SU-DHL-6 (cell line): ENCODE measurements at regions not wholly inside any gene's neighbourhood (a gene's known extent, or its start where the extent isn't known, plus 50 kb on each side); places are given as distances from the start of the nearest gene placed in this dataset.

Source experiments
- H2AFZ ChIP-seq: fragments of 200-600 bp; sonication (generic); 2 replicates; pipeline ENCODE4 v1.6.1; 2014; ENCODE audit warnings: low read depth, mild to moderate bottlenecking, moderate library complexity, mixed read lengths, antibody characterized with exemption, low read length; ENCODE audit not compliant: severe bottlenecking
- H3F3A ChIP-seq: fragments of 200-600 bp; shearing (Covaris generic); 2 replicates; pipeline ENCODE4 v1.6.0; 2016; ENCODE audit warnings: antibody characterized with exemption, mild to moderate bottlenecking; ENCODE audit not compliant: insufficient read depth
- H3K27ac ChIP-seq: fragments of 200-600 bp; sonication (generic); 2 replicates; pipeline ENCODE4 v1.5.1; 2016; ENCODE audit warnings: low read depth, mild to moderate bottlenecking, low read length, moderate library complexity, mixed read lengths
- H3K27me3 ChIP-seq: fragments of 200-600 bp; sonication (generic), shearing (Covaris generic); 2 replicates; pipeline ENCODE4 v1.6.0; 2014; ENCODE audit warnings: mild to moderate bottlenecking, low read length
- H3K36me3 ChIP-seq: fragments of 200-600 bp; sonication (generic); 2 replicates; pipeline ENCODE4 v1.6.1; 2014; ENCODE audit warnings: mild to moderate bottlenecking, low read length, mixed read lengths
- H3K4me2 ChIP-seq: fragments of 300-600, 200-600 bp; shearing (Covaris generic), sonication (generic); 2 replicates; pipeline ENCODE4 v1.6.0; 2014; ENCODE audit warnings: low read length, low read depth, mild to moderate bottlenecking; ENCODE audit not compliant: poor library complexity, severe bottlenecking
- H3K4me3 ChIP-seq: fragments of 200-600 bp; sonication (generic); 2 replicates; pipeline ENCODE4 v1.5.1; 2014; ENCODE audit warnings: antibody characterized with exemption, low read length, mild to moderate bottlenecking, mixed read lengths; ENCODE audit not compliant: insufficient read depth, poor library complexity, severe bottlenecking
- H3K79me2 ChIP-seq: fragments of 200-600 bp; sonication (generic); 2 replicates; pipeline ENCODE4 v1.6.1; 2014; ENCODE audit warnings: mild to moderate bottlenecking, low read length, moderate library complexity; ENCODE audit not compliant: insufficient read depth
- H3K9ac ChIP-seq: fragments of 200-600 bp; sonication (generic); 2 replicates; pipeline ENCODE4 v1.7.0; 2014; ENCODE audit warnings: mild to moderate bottlenecking, low read length
- H3K9me2 ChIP-seq: fragments of 200-600 bp; sonication (generic); replicated peaks from 2 replicates; pipeline ENCODE4 v1.6.1; 2014; ENCODE audit warnings: low read length; ENCODE audit not compliant: insufficient read depth
- H3K9me3 ChIP-seq: fragments of 200-600 bp; sonication (generic); 2 replicates; pipeline ENCODE4 v1.6.1; 2014; ENCODE audit warnings: low read length, mixed read lengths; ENCODE audit not compliant: insufficient read depth
- H4K20me1 ChIP-seq: fragments of 200-600 bp; sonication (generic); 2 replicates; pipeline ENCODE4 v1.6.1; 2014; ENCODE audit warnings: low read depth, mild to moderate bottlenecking, antibody characterized with exemption, low read length, moderate library complexity, mixed read lengths
- CTCF ChIP-seq: fragments of 200-600 bp; sonication (generic); IDR thresholded peaks from one replicate; pipeline ENCODE4 v1.5.1; 2017; ENCODE audit warnings: antibody characterized with exemption, mild to moderate bottlenecking, low read length, moderate library complexity; ENCODE audit not compliant: insufficient read depth, poor library complexity, severe bottlenecking
- EZH2phosphoT487 ChIP-seq: fragments of 200-600 bp; sonication (generic), shearing (Covaris generic); conservative IDR thresholded peaks from 2 replicates; pipeline ENCODE4 v1.6.1; 2018; ENCODE audit warnings: mild to moderate bottlenecking, antibody characterized with exemption, low read length, moderate library complexity, mixed read lengths

- H3K9me2 ChIP-seq = no peaks in the 10 kb centered on the region
- H4K20me1 ChIP-seq = no peaks in the 10 kb centered on the region
- no peaks in the 10 kb centered on the region for H3K79me2 ChIP-seq
- no peak overlapping the region for H3K4me2 ChIP-seq
- H3K27me3 ChIP-seq = no peaks in the 10 kb centered on the region
- H3K27ac ChIP-seq = no peak overlapping the region
- no peak overlapping the region for H3K9ac ChIP-seq
- H2AFZ ChIP-seq = no peak overlapping the region
- H3K4me3 ChIP-seq = no peak overlapping the region
- no peaks in the 10 kb centered on the region for H3K36me3 ChIP-seq
- no peaks in the 10 kb centered on the region for H3F3A ChIP-seq
- no peaks in the 10 kb centered on the region for H3K9me3 ChIP-seq
- TF ChIP-seq EZH2phosphoT487 = no peak
- no peak for TF ChIP-seq CTCF
Measured at GRCh38 chr17:73769479-73769878, 125.2 kb upstream of the SDK2 start.

GRCh38 chr17:73770115-73770848 lies 126.0 kb upstream of the SDK2 start:
- Histone ChIP-seq H3K27me3 (no peaks in the 10 kb centered on the region), H3K9me2 (no peaks in the 10 kb centered on the region), H3K36me3 (no peaks in the 10 kb centered on the region), H3K4me2 (no peak overlapping the region), H3K27ac (no peak overlapping the region), H3F3A (no peaks in the 10 kb centered on the region), H3K9ac (no peak overlapping the region), H3K79me2 (no peaks in the 10 kb centered on the region), H3K4me3 (no peak overlapping the region), H4K20me1 (no peaks in the 10 kb centered on the region), H3K9me3 (no peaks in the 10 kb centered on the region), H2AFZ (no peak overlapping the region)
- TF ChIP-seq EZH2phosphoT487 (no peak), CTCF (no peak)

- H3K27me3 ChIP-seq = no peaks in the 10 kb centered on the region
- H3K4me3 ChIP-seq = no peak overlapping the region
Measured at GRCh38 chr17:73770849-73771229, 126.6 kb upstream of the SDK2 start.

More at GRCh38 chr17:73770849-73771229, 126.6 kb upstream of the SDK2 start:
- Histone ChIP-seq H4K20me1 (no peaks in the 10 kb centered on the region), H3K9ac (no peak overlapping the region), H3K9me2 (no peaks in the 10 kb centered on the region), H3K36me3 (no peaks in the 10 kb centered on the region), H3K79me2 (no peaks in the 10 kb centered on the region), H2AFZ (no peak overlapping the region), H3K4me2 (no peak overlapping the region), H3K9me3 (no peaks in the 10 kb centered on the region), H3K27ac (no peak overlapping the region), H3F3A (no peaks in the 10 kb centered on the region)
- no peak for TF ChIP-seq EZH2phosphoT487
- no peak for TF ChIP-seq CTCF
